Activated T-helper 1 cell treated with anti-CD3 and anti-CD28 coated beads, Interleukin-2, amount 50 U/mL, for 16 hours (primary cell): ENCODE measurements at regions not wholly inside any gene's neighbourhood (a gene's known extent, or its start where the extent isn't known, plus 50 kb on each side); places are given as distances from the start of the nearest gene placed in this dataset.

Experiments
- DNase-seq, 2 donors: peaks; one replicate each; pipeline ENCODE4 v3.0.0-alpha.2; 2020; ENCODE audit warnings: low read depth in 1 of 2, low spot score in 1 of 2

GRCh38 chr16:87552072-87552718 lies 50.1 kb upstream of the JPH3 start:
- no peak for DNase-seq

- no peak for DNase-seq
These were observed 50.8 kb upstream of the JPH3 start for GRCh38 chr16:87551487-87551886.

GRCh38 chr16:87550495-87550961 lies 51.8 kb upstream of the JPH3 start:
- peak; percentile 44 for DNase-seq

GRCh38 chr16:87549627-87550494 lies 52.4 kb upstream of the JPH3 start:
- no peak for DNase-seq

GRCh38 chr16:87548046-87548445 lies 54.3 kb upstream of the JPH3 start:
- no peak for DNase-seq

GRCh38 chr16:87543436-87544191 lies 50.8 kb upstream of the ZCCHC14 start:
- no peak for DNase-seq

GRCh38 chr16:87542531-87543102 lies 49.8 kb upstream of the ZCCHC14 start:
- DNase-seq: no peak
